RKO (cell line): ENCODE measurements at regions not wholly inside any gene's neighbourhood (a gene's known extent, or its start where the extent isn't known, plus 50 kb on each side); places are given as distances from the start of the nearest gene placed in this dataset.
"Not testable (repeated sequence)": the region's sequence is repeated elsewhere in the genome, so short reads cannot be mapped to it uniquely, and the experiment has no call there.

ENCODE experiments used
- DNase-seq: peaks from one replicate; pipeline ENCODE4 v3.0.0-alpha.2; 2016; ENCODE audit warnings: low spot score

- DNase-seq = no peak
Observed at GRCh38 chr2:242027676-242028450, 158.3 kb downstream of the RTP5 start.

GRCh38 chr2:242029422-242030225, 160.1 kb downstream of the RTP5 start:
- DNase-seq = no peak

- no peak for DNase-seq
Observed at GRCh38 chr2:242030226-242030575, 160.7 kb downstream of the RTP5 start.

GRCh38 chr2:242030858-242031257, 161.3 kb downstream of the RTP5 start:
- DNase-seq = no peak

- DNase-seq = no peak
Observed at GRCh38 chr2:242031481-242032019, 162.0 kb downstream of the RTP5 start.

GRCh38 chr2:242032780-242033656, 163.5 kb downstream of the RTP5 start:
- no peak for DNase-seq

- DNase-seq = no peak
Observed at GRCh38 chr2:242034138-242034537, 164.6 kb downstream of the RTP5 start.

- DNase-seq = no peak
Observed at GRCh38 chr2:242034996-242035814, 165.7 kb downstream of the RTP5 start.

GRCh38 chr2:242035858-242036652, 166.5 kb downstream of the RTP5 start:
- no peak for DNase-seq

- no peak for DNase-seq
Observed at GRCh38 chr2:242036653-242036950, 167.1 kb downstream of the RTP5 start.

- no peak for DNase-seq
Observed at GRCh38 chr2:242038166-242038927, 168.8 kb downstream of the RTP5 start.

GRCh38 chr2:242038928-242039341, 169.4 kb downstream of the RTP5 start:
- DNase-seq = no peak

- DNase-seq = no peak
Observed at GRCh38 chr2:242040303-242040655, 170.8 kb downstream of the RTP5 start.

- no peak for DNase-seq
Observed at GRCh38 chr2:242040681-242041080, 171.2 kb downstream of the RTP5 start.

- no peak for DNase-seq
Observed at GRCh38 chr2:242041816-242042215, 172.3 kb downstream of the RTP5 start.

- no peak for DNase-seq
Observed at GRCh38 chr2:242043538-242044312, 174.2 kb downstream of the RTP5 start.

GRCh38 chr2:242044313-242044590, 174.7 kb downstream of the RTP5 start:
- DNase-seq = no peak

- not testable (repeated sequence) for DNase-seq
Observed at GRCh38 chr2:242045596-242046144, 176.1 kb downstream of the RTP5 start.

GRCh38 chr2:242046206-242046826, 176.8 kb downstream of the RTP5 start:
- no peak for DNase-seq
